ENCODE measurements at regions not wholly inside any gene's neighbourhood (a gene's known extent, or its start where the extent isn't known, plus 50 kb on each side); places are given as distances from the start of the nearest gene placed in this dataset.

DNA sequence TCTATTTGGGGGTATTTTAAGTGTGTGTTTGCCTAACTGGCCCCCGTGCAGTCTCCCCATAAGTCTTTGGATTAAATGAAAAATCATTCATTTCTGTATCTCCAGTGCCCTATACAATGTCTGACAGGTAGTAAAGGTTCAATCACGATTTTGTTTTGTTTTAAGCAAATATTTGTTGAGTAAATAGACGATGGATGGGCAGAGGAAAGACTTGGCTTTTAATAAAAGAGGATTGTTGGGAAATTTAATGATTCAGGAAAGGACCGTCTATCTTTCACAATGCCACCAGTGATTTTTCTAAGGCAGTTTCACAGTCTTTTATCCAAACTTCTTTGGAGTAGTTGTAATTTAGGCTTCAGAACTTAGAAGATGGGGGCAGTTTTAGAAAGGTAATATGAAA lies 636.6 kb upstream of the GOT2 start:
- no peak for TF ChIP-seq TAF1 (IDR thresholded peaks at IDR 0.05; ENCODE audit: borderline replicate concordance, insufficient read depth, low read length)
- TF ChIP-seq FOXP2 (optimal IDR thresholded peaks at IDR 0.05; ENCODE audit: borderline replicate concordance, extremely low read depth, extremely low read length, insufficient read depth) = no peak
- no peak for TF ChIP-seq SIN3A (IDR thresholded peaks at IDR 0.05; ENCODE audit: borderline replicate concordance, insufficient read depth, low read length)
- TF ChIP-seq REST (IDR thresholded peaks at IDR 0.05; ENCODE audit: insufficient read depth in 1 of 2, low read depth in 2 of 2, low read length in 2 of 2) = no peak

Data from PFSK-1 (cell line).